HCT116 (cell line): ENCODE measurements at regions not wholly inside any gene's neighbourhood (a gene's known extent, or its start where the extent isn't known, plus 50 kb on each side); places are given as distances from the start of the nearest gene placed in this dataset.

Experiments
- ATF3 ChIP-seq: IDR thresholded peaks from 2 replicates; pipeline ENCODE4 v1.6.1; 2012
- CTCF ChIP-seq, 3 experiments: fragments of 200-600 bp in 1 of 3; sonication (generic) in 1 of 3; IDR thresholded peaks in 2 of 3; conservative IDR thresholded peaks in 1 of 3; 2 replicates each; pipeline ENCODE4 v1.5.1; 2012 to 2017; ENCODE audit warnings: low read depth in 2 of 3, low read length in 2 of 3, antibody characterized with exemption in 1 of 3, borderline replicate concordance in 1 of 3, control low read depth in 1 of 3, mild to moderate bottlenecking in 1 of 3, mixed read lengths in 1 of 3, mixed run types in 1 of 3, moderate library complexity in 1 of 3; ENCODE audit not compliant: insufficient read depth in 1 of 3
- EGR1 ChIP-seq: IDR thresholded peaks from 2 replicates; pipeline ENCODE4 v1.6.1; 2012; ENCODE audit warnings: low read depth
- ELF1 ChIP-seq: IDR thresholded peaks from 2 replicates; pipeline ENCODE4 v1.6.1; 2012; ENCODE audit warnings: low read depth, borderline replicate concordance
- EZH2 ChIP-seq: fragments of 200-600 bp; sonication (generic); IDR thresholded peaks from 2 replicates; pipeline ENCODE4 v1.6.1; 2017; ENCODE audit warnings: antibody characterized with exemption, mixed run types
- EZH2phosphoT487 ChIP-seq: fragments of 200-600 bp; IDR thresholded peaks from 2 replicates; pipeline ENCODE4 v1.6.1; 2018; ENCODE audit warnings: antibody characterized with exemption, borderline replicate concordance
- JUND ChIP-seq: IDR thresholded peaks from 2 replicates; pipeline ENCODE4 v1.6.1; 2012
- POLR2A ChIP-seq: IDR thresholded peaks from 2 replicates; pipeline ENCODE4 v1.7.0; 2011; ENCODE audit warnings: borderline replicate concordance; ENCODE audit not compliant: insufficient read depth, insufficient read length; ENCODE audit errors: extremely low read depth
- POLR2AphosphoS5 ChIP-seq: IDR thresholded peaks from 2 replicates; pipeline ENCODE4 v1.6.1; 2011; ENCODE audit warnings: mild to moderate bottlenecking, low read depth, low read length, moderate library complexity
- YY1 ChIP-seq: IDR thresholded peaks from 2 replicates; pipeline ENCODE4 v1.6.1; 2011; ENCODE audit warnings: low read length, low read depth, moderate library complexity, mild to moderate bottlenecking; ENCODE audit not compliant: insufficient replicate concordance; ENCODE audit errors: extremely low read depth

GRCh38 chr21:41566500-41567014, 58.6 kb upstream of the TMPRSS2 start:
- TF ChIP-seq CTCF (IDR thresholded peaks at IDR 0.05 in 2 of 3, conservative IDR thresholded peaks at IDR 0.05 in 1 of 3; ENCODE audit: borderline replicate concordance in 1 of 3, insufficient read depth in 1 of 3, low read depth in 2 of 3, low read length in 2 of 3) (no peak), YY1 (no peak), POLR2AphosphoS5 (no peak), JUND (no peak), ATF3 (no peak), EZH2phosphoT487 (no peak), POLR2A (no peak), EZH2 (no peak), ELF1 (no peak), EGR1 (no peak)
